GM12891 (cell line): ENCODE measurements at regions not wholly inside any gene's neighbourhood (a gene's known extent, or its start where the extent isn't known, plus 50 kb on each side); places are given as distances from the start of the nearest gene placed in this dataset.

ENCODE experiments used
- POLR2A ChIP-seq: IDR thresholded peaks from 2 replicates; pipeline ENCODE4 v1.6.1; 2011; ENCODE audit warnings: low read depth, low read length, control low read depth
- POLR2AphosphoS5 ChIP-seq: IDR thresholded peaks from 2 replicates; pipeline ENCODE4 v1.6.1; 2011; ENCODE audit warnings: low read depth, low read length, control low read depth
- SPI1 ChIP-seq: IDR thresholded peaks from 2 replicates; pipeline ENCODE4 v1.6.1; 2011; ENCODE audit warnings: low read depth, low read length, control low read depth
- TAF1 ChIP-seq: IDR thresholded peaks from 2 replicates; pipeline ENCODE4 v1.6.1; 2011; ENCODE audit warnings: low read depth, low read length, control low read depth

DNA sequence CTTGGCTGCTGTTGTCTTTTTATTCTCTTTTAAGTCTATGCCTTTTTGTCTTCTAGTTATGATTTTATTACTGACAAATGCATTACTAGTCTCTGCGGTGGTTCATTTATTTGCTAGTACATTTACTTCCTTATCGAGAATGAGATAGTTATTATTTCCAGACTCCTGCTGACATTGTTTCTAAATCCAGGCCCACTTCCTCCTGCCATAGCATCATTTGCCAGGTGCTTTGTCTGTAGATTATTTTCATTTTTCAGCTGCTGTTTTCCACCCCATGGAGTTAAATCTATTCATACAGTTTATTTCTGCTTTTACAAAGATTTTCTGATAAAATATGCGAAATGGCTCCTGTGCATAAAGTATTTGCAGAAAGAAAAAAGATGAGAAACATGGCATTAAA is 459.7 kb downstream of the MMUT start:
- no peak for TF ChIP-seq POLR2A
- no peak for TF ChIP-seq POLR2AphosphoS5
- TF ChIP-seq TAF1 = no peak
- no peak for TF ChIP-seq SPI1
